OCI-LY7 (cell line): ENCODE measurements at regions not wholly inside any gene's neighbourhood (a gene's known extent, or its start where the extent isn't known, plus 50 kb on each side); places are given as distances from the start of the nearest gene placed in this dataset.
A peak's percentile ranks its signal among the peaks of the same experiment; 100 is the strongest.

ENCODE experiments used
- BruUV-seq: library from RNA; stranded (reverse); fragments of 400-500 nt; replicated peaks from 2 replicates; lab custom pipeline; 2021; lab: Mats Ljungman, UMichigan
- CTCF ChIA-PET: fragments of 300-600 bp; sonication (Branson Sonifier 250); formaldehyde crosslinking; loops from one replicate; lab custom pipeline; 2022; ENCODE audit warnings: antibody characterized with exemption; ENCODE audit not compliant: unreplicated experiment; lab: Charles Lee
- POLR2A ChIA-PET: fragments of 300-600 bp; sonication (Branson Sonifier 250); formaldehyde crosslinking; loops from one replicate; lab custom pipeline; 2022; ENCODE audit warnings: antibody characterized with exemption; lab: Charles Lee
- DNase-seq: peaks from one replicate; pipeline ENCODE4 v3.0.0-alpha.2; 2015; ENCODE audit warnings: low spot score
- H2AFZ ChIP-seq: fragments of 200-600 bp; sonication (generic), shearing (Covaris generic); 2 replicates; pipeline ENCODE4 v1.6.1; 2014; ENCODE audit warnings: mild to moderate bottlenecking, antibody characterized with exemption, low read length, moderate library complexity
- H3K27ac ChIP-seq: fragments of 200-600 bp; sonication (generic); 2 replicates; pipeline ENCODE4 v1.5.1; 2014; ENCODE audit warnings: mixed run types, low read depth, mild to moderate bottlenecking, moderate library complexity, low read length, inconsistent platforms; ENCODE audit not compliant: poor library complexity, severe bottlenecking
- H3K36me3 ChIP-seq: fragments of 200-600 bp; sonication (generic); 2 replicates; pipeline ENCODE4 v1.6.1; 2014; ENCODE audit warnings: mild to moderate bottlenecking, antibody characterized with exemption, low read length, moderate library complexity, mixed read lengths; ENCODE audit not compliant: insufficient read depth
- H3K4me1 ChIP-seq: fragments of 200-600 bp; sonication (generic); 2 replicates; pipeline ENCODE4 v1.5.1; 2014; ENCODE audit warnings: mild to moderate bottlenecking, low read length; ENCODE audit not compliant: insufficient read depth, poor library complexity, severe bottlenecking
- H3K4me2 ChIP-seq: fragments of 200-600 bp; sonication (generic); 2 replicates; pipeline ENCODE4 v1.6.1; 2014; ENCODE audit warnings: mild to moderate bottlenecking, low read length
- H3K4me3 ChIP-seq: fragments of 200-600 bp; sonication (generic); 2 replicates; pipeline ENCODE4 v1.5.1; 2014; ENCODE audit warnings: mild to moderate bottlenecking, low read depth, low read length; ENCODE audit not compliant: poor library complexity, severe bottlenecking
- H3K79me2 ChIP-seq: fragments of 200-600 bp; sonication (generic); 2 replicates; pipeline ENCODE4 v1.6.1; 2016; ENCODE audit warnings: low read depth, mild to moderate bottlenecking, low read length, moderate library complexity, mixed read lengths; ENCODE audit not compliant: insufficient read depth
- H3K9me2 ChIP-seq: fragments of 200-600 bp; sonication (generic); 2 replicates; pipeline ENCODE4 v1.6.1; 2016; ENCODE audit warnings: mild to moderate bottlenecking, low read length, mixed read lengths; ENCODE audit not compliant: insufficient read depth
- H3K9me3 ChIP-seq: fragments of 200-600 bp; sonication (generic); 2 replicates; pipeline ENCODE4 v1.6.1; 2014; ENCODE audit warnings: mild to moderate bottlenecking, mixed run types, low read length, mixed read lengths
- H4K20me1 ChIP-seq: fragments of 200-600 bp; sonication (generic); 2 replicates; pipeline ENCODE4 v1.6.1; 2014; ENCODE audit warnings: mild to moderate bottlenecking, antibody characterized with exemption, low read length, moderate library complexity, mixed read lengths; ENCODE audit not compliant: insufficient read depth
- CTCF ChIP-seq: fragments of 200-600 bp; sonication (generic); conservative IDR thresholded peaks from 2 replicates; pipeline ENCODE4 v1.5.1; 2014; ENCODE audit warnings: mild to moderate bottlenecking, antibody characterized with exemption, low read length, moderate library complexity, mixed read lengths
- EZH2phosphoT487 ChIP-seq: fragments of 200-600 bp; sonication (generic); IDR thresholded peaks from 2 replicates; pipeline ENCODE4 v1.6.1; 2018; ENCODE audit warnings: low read depth, borderline replicate concordance, mild to moderate bottlenecking, mixed run types, antibody characterized with exemption, low read length, moderate library complexity, mixed read lengths
- intact Hi-C: fragments of 100-400 bp; cut with micrococcal nuclease; formaldehyde crosslinking; loops from one replicate; pipeline ENCODE4 v1.10.0; 2022; ENCODE audit not compliant: unreplicated experiment

DNA sequence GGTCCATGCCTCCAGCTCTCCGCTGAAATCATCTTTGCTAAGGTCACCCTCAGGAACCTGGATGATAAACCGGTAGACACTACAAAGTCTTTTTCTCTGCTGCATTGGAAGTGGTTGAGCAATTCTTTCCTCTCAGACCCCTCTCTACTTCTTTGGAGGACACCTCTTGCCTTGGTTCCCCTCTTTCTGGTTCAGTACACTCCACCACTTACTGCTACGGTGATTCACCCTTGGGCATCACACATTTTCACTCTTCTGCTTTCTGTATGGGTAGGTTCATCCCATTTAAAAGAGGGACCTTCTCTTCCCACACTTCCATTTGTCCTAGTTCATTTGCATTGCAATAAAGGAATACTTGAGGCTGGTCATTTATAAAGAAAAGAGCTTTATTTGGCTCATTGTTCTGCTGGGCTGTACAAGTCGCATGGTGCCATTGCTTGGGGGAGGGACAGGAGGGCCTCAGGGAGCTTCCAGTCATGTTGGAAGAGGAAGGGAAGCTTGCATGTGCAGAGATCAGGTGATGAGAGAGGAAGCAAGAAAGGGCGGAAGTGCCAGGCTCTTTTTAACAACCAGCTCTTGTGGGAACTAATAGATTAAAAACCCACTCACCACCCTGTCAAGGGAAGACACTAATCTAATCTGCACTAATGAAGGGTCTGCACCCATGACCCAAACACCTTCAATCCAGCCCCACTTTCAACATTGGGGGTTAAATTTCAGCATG is 149.7 kb upstream of the TMEM170B start:
- Histone ChIP-seq H3K79me2 (no peaks in the 10 kb centered on the region), H3K4me3 (no peak overlapping the region), H3K9me3 (no peaks in the 10 kb centered on the region), H3K36me3 (no peaks in the 10 kb centered on the region), H3K4me2 (no peak overlapping the region), H3K9me2 (no peaks in the 10 kb centered on the region), H3K4me1 (peaks cover 29% of the 10 kb centered on the region), H3K27ac (no peak overlapping the region), H4K20me1 (no peaks in the 10 kb centered on the region), H2AFZ (peak overlapping the region; percentile 76)
- peak; percentile 13 for DNase-seq
- TF ChIP-seq CTCF (no peak), EZH2phosphoT487 (no peak)
- intact Hi-C loops, result loop anchor here (5.0 to 10.0 kb wide), 3 partner anchors 156 to 853 kb away; partner anchors contain the start of genes NEDD9 and SMIM13
- BruUV-seq, result no TSS peak
- ChIA-PET CTCF (interaction anchor here (0.6 kb wide), 1 partner anchor 71 kb away, joined by 5 read pairs; no protein-coding TSS in a partner anchor), POLR2A (interaction anchor here (0.6 to 1.0 kb wide), 2 partner anchors 27 to 72 kb away, joined by 3 read pairs; no protein-coding TSS in a partner anchor)

GRCh38 chr6:11386726-11387125 is 150.8 kb upstream of the TMEM170B start:
- no TSS peak for BruUV-seq
- intact Hi-C loops, result loop anchor here (1.0 to 10.0 kb wide), 4 partner anchors 74 to 852 kb away; partner anchors contain the start of genes NEDD9 and SMIM13
- POLR2A ChIA-PET, result no interaction called here
- H4K20me1 ChIP-seq, result no peaks in the 10 kb centered on the region
- no peaks in the 10 kb centered on the region for H3K79me2 ChIP-seq
- peaks cover 39% of the 10 kb centered on the region for H3K4me1 ChIP-seq
- no peaks in the 10 kb centered on the region for H3K9me2 ChIP-seq
- H3K4me2 ChIP-seq, result peak overlapping the region; percentile 59
- no peaks in the 10 kb centered on the region for H3K36me3 ChIP-seq
- H2AFZ ChIP-seq, result peak overlapping the region; percentile 82; the same call in 1 of the 2 replicates
- CTCF ChIA-PET, result no interaction called here
- H3K4me3 ChIP-seq, result peak overlapping the region; percentile 15
- no peaks in the 10 kb centered on the region for H3K9me3 ChIP-seq
- TF ChIP-seq CTCF, result no peak
- no peak for TF ChIP-seq EZH2phosphoT487
- H3K27ac ChIP-seq, result peak overlapping the region; percentile 6
- no peak for DNase-seq

DNA sequence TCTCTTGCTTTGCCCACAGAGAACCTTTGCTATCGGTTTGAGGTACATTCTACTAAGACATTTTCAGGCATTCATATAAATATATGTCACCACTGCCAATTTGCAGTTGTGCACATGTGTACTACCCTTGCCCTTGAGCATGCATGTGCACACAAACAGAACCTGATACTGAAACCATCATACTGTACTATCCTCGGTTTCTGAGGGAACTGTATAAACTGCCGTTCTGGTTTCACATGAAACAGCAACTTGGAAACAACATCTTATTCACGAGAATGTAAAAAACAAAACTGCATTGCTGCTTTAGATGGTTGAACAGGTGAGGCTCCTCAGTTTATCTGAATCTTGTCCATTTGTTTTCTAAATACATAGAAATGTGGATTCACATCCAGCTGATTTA is 151.2 kb upstream of the TMEM170B start:
- DNase-seq, result peak; percentile 43
- H3K9me3 ChIP-seq, result no peaks in the 10 kb centered on the region
- H2AFZ ChIP-seq, result peak overlapping the region; percentile 82; the same call in 1 of the 2 replicates
- intact Hi-C loops, result loop anchor here (1.0 to 10.0 kb wide), 4 partner anchors 74 to 852 kb away; partner anchors contain the start of genes NEDD9 and SMIM13
- peaks cover 4% of the 10 kb centered on the region; the same call in 1 of the 2 replicates for H3K79me2 ChIP-seq
- BruUV-seq, result no TSS peak
- ChIA-PET POLR2A (interaction anchor here (0.9 kb wide), 1 partner anchor 13 kb away, joined by 3 read pairs; no protein-coding TSS in a partner anchor), CTCF (interaction anchor here (0.6 kb wide), 1 partner anchor 149 kb away, joined by 3 read pairs; no protein-coding TSS in a partner anchor)
- H3K4me2 ChIP-seq, result peak overlapping the region; percentile 59
- H3K4me3 ChIP-seq, result peak overlapping the region; percentile 15
- peaks cover 42% of the 10 kb centered on the region for H3K4me1 ChIP-seq
- H3K27ac ChIP-seq, result peak overlapping the region; percentile 6
- H4K20me1 ChIP-seq, result no peaks in the 10 kb centered on the region
- H3K9me2 ChIP-seq, result no peaks in the 10 kb centered on the region
- TF ChIP-seq EZH2phosphoT487 (no peak), CTCF (no peak)
- H3K36me3 ChIP-seq, result no peaks in the 10 kb centered on the region
